HEK293 (cell line): ENCODE measurements at regions not wholly inside any gene's neighbourhood (a gene's known extent, or its start where the extent isn't known, plus 50 kb on each side); places are given as distances from the start of the nearest gene placed in this dataset.

Experiments used
- CTCF ChIA-PET: fragments of 350-600 bp; formaldehyde crosslinking; extraction: SDS; loops from one replicate; lab custom pipeline; 2021; ENCODE audit warnings: antibody characterized with exemption; lab: Yijun Ruan, JAX
- POLR2A ChIA-PET: fragments of 300-600 bp; formaldehyde crosslinking; extraction: SDS; loops from one replicate; lab custom pipeline; 2020; ENCODE audit warnings: antibody characterized with exemption, inconsistent platforms; lab: Yijun Ruan, JAX
- H3K27ac ChIP-seq: fragments of 200-500 bp; sonication (Bioruptor generic); 2 replicates; pipeline ENCODE4 v1.5.1; 2014; ENCODE audit warnings: low read depth, low read length, control low read depth, inconsistent platforms; ENCODE audit errors: extremely low read depth
- H3K36me3 ChIP-seq, 2 experiments: fragments of 200-500 bp in 1 of 2; sonication (Bioruptor generic) in 1 of 2; 1 replicate in 1 of 2; 2 replicates in 1 of 2; pipeline ENCODE4 v1.5.1; 2014 to 2017; ENCODE audit warnings: inconsistent platforms in 2 of 2, low read length in 2 of 2; ENCODE audit not compliant: control insufficient read depth in 2 of 2, insufficient read depth in 1 of 2
- H3K4me1 ChIP-seq: fragments of 200-500 bp; sonication (Bioruptor generic); 2 replicates; pipeline ENCODE4 v1.5.1; 2014; ENCODE audit warnings: mild to moderate bottlenecking, low read length, inconsistent platforms; ENCODE audit not compliant: control insufficient read depth, insufficient read depth
- H3K4me3 ChIP-seq: 2 replicates; pipeline ENCODE4 v1.5.1; 2011; ENCODE audit warnings: low read depth, mild to moderate bottlenecking, control low read depth, low read length, moderate library complexity
- H3K9me3 ChIP-seq: fragments of 200-500 bp; sonication (Bioruptor generic); 2 replicates; pipeline ENCODE4 v1.5.1; 2014; ENCODE audit warnings: low read depth, low read length, inconsistent platforms; ENCODE audit not compliant: control insufficient read depth, insufficient read depth
- OSR2 ChIP-seq: fragments of 450-650 bp; formaldehyde crosslinking; IDR thresholded peaks from 2 replicates; pipeline ENCODE4 v1.5.1; 2016; ENCODE audit warnings: missing biosample characterization, missing genetic modification characterization
- PRDM4 ChIP-seq: fragments of 450-650 bp; formaldehyde crosslinking; IDR thresholded peaks from 2 replicates; pipeline ENCODE4 v1.5.1; 2017; ENCODE audit warnings: missing biosample characterization, missing genetic modification characterization
- REST ChIP-seq: fragments of 450-650 bp; formaldehyde crosslinking; IDR thresholded peaks from 2 replicates; pipeline ENCODE4 v1.5.1; 2016; ENCODE audit warnings: missing biosample characterization, missing genetic modification characterization
- SETDB1 ChIP-seq: IDR thresholded peaks from one replicate; pipeline ENCODE4 v1.6.1; 2017; ENCODE audit warnings: mild to moderate bottlenecking, low read length, moderate library complexity, mixed read lengths; ENCODE audit not compliant: insufficient read length
- ZBTB44 ChIP-seq: fragments of 450-650 bp; IDR thresholded peaks from 2 replicates; pipeline ENCODE4 v1.5.1; 2018; ENCODE audit warnings: missing biosample characterization, mild to moderate bottlenecking, missing genetic modification characterization
- ZBTB7A ChIP-seq: fragments of 450-650 bp; formaldehyde crosslinking; IDR thresholded peaks from 2 replicates; pipeline ENCODE4 v1.5.1; 2016; ENCODE audit warnings: low read depth, missing biosample characterization, missing genetic modification characterization
- ZFP69B ChIP-seq: fragments of 450-650 bp; formaldehyde crosslinking; IDR thresholded peaks from 2 replicates; pipeline ENCODE4 v1.5.1; 2016; ENCODE audit warnings: missing biosample characterization, missing genetic modification characterization
- ZNF112 ChIP-seq: fragments of 450-650 bp; formaldehyde crosslinking; IDR thresholded peaks from 2 replicates; pipeline ENCODE4 v1.5.0; 2017; ENCODE audit warnings: missing biosample characterization, missing genetic modification characterization
- ZNF140 ChIP-seq: fragments of 450-650 bp; formaldehyde crosslinking; IDR thresholded peaks from 2 replicates; pipeline ENCODE4 v1.5.1; 2016; ENCODE audit warnings: missing biosample characterization, missing genetic modification characterization
- ZNF2 ChIP-seq: fragments of 450-650 bp; formaldehyde crosslinking; IDR thresholded peaks from 2 replicates; pipeline ENCODE4 v1.5.1; 2016; ENCODE audit warnings: missing biosample characterization, missing genetic modification characterization
- ZNF202 ChIP-seq: fragments of 450-650 bp; formaldehyde crosslinking; IDR thresholded peaks from 2 replicates; pipeline ENCODE4 v1.5.1; 2016; ENCODE audit warnings: missing biosample characterization, missing genetic modification characterization, borderline replicate concordance
- ZNF280D ChIP-seq: fragments of 450-650 bp; formaldehyde crosslinking; IDR thresholded peaks from 2 replicates; pipeline ENCODE4 v1.5.1; 2016; ENCODE audit warnings: missing biosample characterization, missing genetic modification characterization
- ZNF324 ChIP-seq: fragments of 450-650 bp; formaldehyde crosslinking; IDR thresholded peaks from 2 replicates; pipeline ENCODE4 v1.5.1; 2016; ENCODE audit warnings: missing biosample characterization, missing genetic modification characterization
- ZNF394 ChIP-seq: fragments of 450-650 bp; formaldehyde crosslinking; IDR thresholded peaks from 2 replicates; pipeline ENCODE4 v1.5.1; 2016; ENCODE audit warnings: missing biosample characterization, missing genetic modification characterization, mild to moderate bottlenecking, moderate library complexity, borderline replicate concordance
- ZNF48 ChIP-seq: fragments of 450-650 bp; formaldehyde crosslinking; IDR thresholded peaks from 2 replicates; pipeline ENCODE4 v1.5.1; 2016; ENCODE audit warnings: missing biosample characterization, missing genetic modification characterization
- ZNF660 ChIP-seq: fragments of 450-650 bp; IDR thresholded peaks from 2 replicates; pipeline ENCODE4 v1.5.1; 2018; ENCODE audit warnings: missing biosample characterization, mild to moderate bottlenecking, missing genetic modification characterization
- ZNF76 ChIP-seq: fragments of 450-650 bp; formaldehyde crosslinking; IDR thresholded peaks from 2 replicates; pipeline ENCODE4; 2016; ENCODE audit warnings: low read depth, missing biosample characterization, missing genetic modification characterization, borderline replicate concordance
- ZXDB ChIP-seq: fragments of 450-650 bp; formaldehyde crosslinking; IDR thresholded peaks from 2 replicates; pipeline ENCODE4 v1.5.1; 2016; ENCODE audit warnings: missing biosample characterization, missing genetic modification characterization

GRCh38 chr3:1717524-1717923, 381.1 kb upstream of the CNTN4 start (continued):
- TF ChIP-seq ZNF202 (tag by site-specific recombination): no peak
- no peak for TF ChIP-seq ZNF140 (tag by site-specific recombination)
- TF ChIP-seq ZNF48: no peak
- TF ChIP-seq OSR2 (tag by site-specific recombination): no peak
- no peak for TF ChIP-seq ZNF324 (tag by site-specific recombination)
- no peak for TF ChIP-seq ZNF394
- TF ChIP-seq ZFP69B (tag by site-specific recombination): no peak
- TF ChIP-seq ZNF76 (tag by site-specific recombination): no peak
- no peak for TF ChIP-seq ZBTB44 (tag by site-specific recombination)
- TF ChIP-seq ZNF280D: no peak

- no peaks in the 10 kb centered on the region for H3K9me3 ChIP-seq
- CTCF ChIA-PET: no interaction called here
- TF ChIP-seq ZNF112 (tag by site-specific recombination): no peak
- no peak for TF ChIP-seq ZBTB7A (tag by site-specific recombination)
- TF ChIP-seq ZXDB (tag by site-specific recombination): no peak
- TF ChIP-seq, all 188 proteins: peak for 0
- POLR2A ChIA-PET: no interaction called here
- Histone ChIP-seq H3K4me3 (no peak overlapping the region), H3K36me3 (no peaks in the 10 kb centered on the region), H3K4me1 (no peaks in the 10 kb centered on the region), H3K27ac (no peak overlapping the region)
These were observed 374.9 kb upstream of the CNTN4 start for GRCh38 chr3:1723726-1724125.

GRCh38 chr3:1726741-1727140, 371.9 kb upstream of the CNTN4 start:
- CTCF ChIA-PET: no interaction called here
- no peak overlapping the region for H3K27ac ChIP-seq
- no peaks in the 10 kb centered on the region for H3K9me3 ChIP-seq
- POLR2A ChIA-PET: no interaction called here
- H3K4me3 ChIP-seq: no peak overlapping the region
- no peak for TF ChIP-seq ZNF660 (tag by site-specific recombination)
- TF ChIP-seq ZNF2: no peak
- no peak for TF ChIP-seq ZNF48
- no peak for TF ChIP-seq PRDM4 (tag by site-specific recombination)
- TF ChIP-seq REST: no peak
- TF ChIP-seq SETDB1: no peak
- no peaks in the 10 kb centered on the region for H3K4me1 ChIP-seq
- H3K36me3 ChIP-seq: no peaks in the 10 kb centered on the region
